GM23338 (cell line): ENCODE measurements at regions not wholly inside any gene's neighbourhood (a gene's known extent, or its start where the extent isn't known, plus 50 kb on each side); places are given as distances from the start of the nearest gene placed in this dataset.

Experiments used
- ATAC-seq: fragments of 200-7000 bp; cut with Tn5 transposase; 3 replicates; pipeline ENCODE4 v1.9.1; 2020
- DNase-seq: peaks from one replicate; pipeline ENCODE4 v3.0.0-alpha.2; 2015; ENCODE audit warnings: low spot score
- H2AFZ ChIP-seq: fragments of 200-600 bp; sonication (generic); 2 replicates; pipeline ENCODE4 v1.8.0; 2016; ENCODE audit warnings: antibody characterized with exemption, mild to moderate bottlenecking, moderate library complexity
- H3F3A ChIP-seq: fragments of 200-600 bp; sonication (generic); replicated peaks from 2 replicates; pipeline ENCODE4 v1.8.0; 2017; ENCODE audit warnings: antibody characterized with exemption, mixed run types, low read depth
- H3K27ac ChIP-seq: fragments of 200-600 bp; sonication (generic); 2 replicates; pipeline ENCODE4 v1.6.1; 2016; ENCODE audit warnings: low read depth
- H3K27me3 ChIP-seq: fragments of 200-600 bp; sonication (generic); 2 replicates; pipeline ENCODE4 v1.8.0; 2016; ENCODE audit warnings: mild to moderate bottlenecking, mixed run types, moderate library complexity; ENCODE audit not compliant: insufficient read depth
- H3K36me3 ChIP-seq: fragments of 200-600 bp; sonication (generic); 2 replicates; pipeline ENCODE4 v1.8.0; 2016; ENCODE audit warnings: mild to moderate bottlenecking; ENCODE audit not compliant: insufficient read depth
- H3K4me1 ChIP-seq: fragments of 200-600 bp; sonication (generic); 2 replicates; pipeline ENCODE4 v1.8.0; 2016; ENCODE audit warnings: mild to moderate bottlenecking, moderate library complexity; ENCODE audit not compliant: insufficient read depth
- H3K4me2 ChIP-seq: fragments of 200-600 bp; sonication (generic); 2 replicates; pipeline ENCODE4 v1.7.1; 2017; ENCODE audit warnings: mixed run types
- H3K4me3 ChIP-seq: fragments of 200-600 bp; sonication (generic); 2 replicates; pipeline ENCODE4 v1.6.1; 2016; ENCODE audit warnings: mixed run types
- H3K79me2 ChIP-seq: fragments of 200-600 bp; sonication (generic); replicated peaks from 2 replicates; pipeline ENCODE4 v1.8.0; 2017; ENCODE audit warnings: mild to moderate bottlenecking; ENCODE audit not compliant: insufficient read depth
- H3K9me2 ChIP-seq: fragments of 200-600 bp; sonication (generic); 2 replicates; pipeline ENCODE4 v1.8.0; 2017; ENCODE audit not compliant: insufficient read depth
- H4K20me1 ChIP-seq: fragments of 200-600 bp; sonication (generic); replicated peaks from 2 replicates; pipeline ENCODE4 v1.8.0; 2017; ENCODE audit warnings: mild to moderate bottlenecking; ENCODE audit not compliant: insufficient read depth
- H3K27ac Mint-ChIP-seq: 2 replicates; pipeline ENCODE4 v1.8.0; 2020; ENCODE audit warnings: inconsistent platforms, mild to moderate bottlenecking, moderate library complexity, mixed read lengths
- H3K27me3 Mint-ChIP-seq: 3 replicates; pipeline ENCODE4 v1.8.0; 2022; ENCODE audit warnings: low read depth, mild to moderate bottlenecking, moderate library complexity, mixed read lengths, inconsistent platforms; ENCODE audit not compliant: insufficient read depth, poor library complexity
- H3K36me3 Mint-ChIP-seq: 3 replicates; pipeline ENCODE4 v1.8.0; 2021; ENCODE audit warnings: low read depth, mild to moderate bottlenecking, inconsistent platforms, moderate library complexity, mixed read lengths
- H3K4me1 Mint-ChIP-seq: 3 replicates; pipeline ENCODE4 v1.8.0; 2020; ENCODE audit warnings: mild to moderate bottlenecking, inconsistent platforms, mixed read lengths
- H3K4me3 Mint-ChIP-seq: 3 replicates; pipeline ENCODE4 v1.8.0; 2021; ENCODE audit warnings: moderate library complexity, mild to moderate bottlenecking, inconsistent platforms, mixed read lengths
- H3K9me3 Mint-ChIP-seq: 3 replicates; pipeline ENCODE4 v1.8.0; 2020; ENCODE audit warnings: moderate library complexity, mild to moderate bottlenecking, inconsistent platforms, mixed read lengths
- CREB1 ChIP-seq: fragments of 250-450 bp; sonication (Bioruptor Pico); IDR thresholded peaks from 2 replicates; pipeline ENCODE4 v1.5.0; 2020; ENCODE audit warnings: low read depth, mild to moderate bottlenecking, moderate library complexity
- ETS1 ChIP-seq: IDR thresholded peaks from 2 replicates; pipeline ENCODE4 v1.6.1; 2016; ENCODE audit warnings: antibody characterized with exemption
- EZH2 ChIP-seq: fragments of 200-600 bp; sonication (generic); IDR thresholded peaks from one replicate; pipeline ENCODE4 v1.8.0; 2017; ENCODE audit warnings: antibody characterized with exemption, mild to moderate bottlenecking, low read depth; ENCODE audit not compliant: unreplicated experiment
- EZH2phosphoT487 ChIP-seq: fragments of 200-600 bp; sonication (generic); IDR thresholded peaks from one replicate; pipeline ENCODE4 v1.8.1; 2018; ENCODE audit warnings: antibody characterized with exemption; ENCODE audit not compliant: unreplicated experiment
- JUNB ChIP-seq: IDR thresholded peaks from one replicate; pipeline ENCODE4 v1.6.1; 2016; ENCODE audit warnings: antibody characterized with exemption; ENCODE audit not compliant: unreplicated experiment
- NANOG ChIP-seq: IDR thresholded peaks from 2 replicates; pipeline ENCODE4 v1.6.1; 2016; ENCODE audit warnings: antibody characterized with exemption, borderline replicate concordance
- POLR2AphosphoS5 ChIP-seq: IDR thresholded peaks from 2 replicates; pipeline ENCODE4 v1.6.1; 2016; ENCODE audit warnings: antibody characterized with exemption, low read depth
- STAT1 ChIP-seq: IDR thresholded peaks from one replicate; pipeline ENCODE4 v1.6.1; 2016; ENCODE audit warnings: antibody characterized with exemption; ENCODE audit not compliant: unreplicated experiment
- ZNF114 ChIP-seq: fragments of 250-450 bp; sonication (Bioruptor Pico); IDR thresholded peaks from 2 replicates; pipeline ENCODE4 v1.5.0; 2020; ENCODE audit warnings: mild to moderate bottlenecking, moderate library complexity
- ZNF331 ChIP-seq: fragments of 250-450 bp; sonication (Bioruptor Pico); IDR thresholded peaks from 2 replicates; pipeline ENCODE4 v1.5.0; 2020; ENCODE audit warnings: low read depth, mild to moderate bottlenecking, moderate library complexity
- ZNF462 ChIP-seq: fragments of 250-450 bp; sonication (Bioruptor Pico); IDR thresholded peaks from 2 replicates; pipeline ENCODE4 v1.5.0; 2020; ENCODE audit warnings: mild to moderate bottlenecking, moderate library complexity
- TF ChIP-seq, protein P1 (sequence below): IDR thresholded peaks from one replicate; pipeline ENCODE4 v1.6.1; 2018; ENCODE audit warnings: antibody characterized with exemption; ENCODE audit not compliant: unreplicated experiment
- TF ChIP-seq, protein P2 (sequence below), 2 experiments: fragments of 200-600 bp in 1 of 2; sonication (generic) in 1 of 2; conservative IDR thresholded peaks; 2 replicates each; pipeline versions ENCODE4 v1.5.1 to v1.6.1; 2016 to 2017; ENCODE audit warnings: antibody characterized with exemption in 2 of 2, low read depth in 2 of 2, mild to moderate bottlenecking in 2 of 2, moderate library complexity in 1 of 2

- H3K36me3 Mint-ChIP-seq: peaks cover 9% of the 10 kb centered on the region; the same call in 2 of the 3 replicates
- ATAC-seq (no peak), DNase-seq (no peak)
- H3K9me2 ChIP-seq: no peaks in the 10 kb centered on the region
- no peaks in the 10 kb centered on the region for H3K36me3 ChIP-seq
- H3K9me3 Mint-ChIP-seq: peaks cover 7% of the 10 kb centered on the region
- no peaks in the 10 kb centered on the region for H3K4me1 ChIP-seq
- H3K4me3 Mint-ChIP-seq: no peak overlapping the region
- H3K27me3 ChIP-seq: no peaks in the 10 kb centered on the region
- H3K27ac Mint-ChIP-seq: no peak overlapping the region
- H2AFZ ChIP-seq: no peak overlapping the region
- no peaks in the 10 kb centered on the region for H3K4me1 Mint-ChIP-seq
- no peaks in the 10 kb centered on the region for H3F3A ChIP-seq
- H3K27ac ChIP-seq: no peak overlapping the region
- no peaks in the 10 kb centered on the region for H3K79me2 ChIP-seq
- no peak overlapping the region for H3K4me2 ChIP-seq
- TF ChIP-seq POLR2AphosphoS5 (no peak), JUNB (no peak), ZNF114 (no peak), ZNF462 (CRISPR knock-in tag) (no peak), EZH2phosphoT487 (no peak), CREB1 (CRISPR knock-in tag) (no peak), NANOG (no peak), ZNF331 (CRISPR knock-in tag) (no peak), EZH2 (no peak), STAT1 (no peak), ETS1 (no peak)
- TF ChIP-seq, protein P1, sequence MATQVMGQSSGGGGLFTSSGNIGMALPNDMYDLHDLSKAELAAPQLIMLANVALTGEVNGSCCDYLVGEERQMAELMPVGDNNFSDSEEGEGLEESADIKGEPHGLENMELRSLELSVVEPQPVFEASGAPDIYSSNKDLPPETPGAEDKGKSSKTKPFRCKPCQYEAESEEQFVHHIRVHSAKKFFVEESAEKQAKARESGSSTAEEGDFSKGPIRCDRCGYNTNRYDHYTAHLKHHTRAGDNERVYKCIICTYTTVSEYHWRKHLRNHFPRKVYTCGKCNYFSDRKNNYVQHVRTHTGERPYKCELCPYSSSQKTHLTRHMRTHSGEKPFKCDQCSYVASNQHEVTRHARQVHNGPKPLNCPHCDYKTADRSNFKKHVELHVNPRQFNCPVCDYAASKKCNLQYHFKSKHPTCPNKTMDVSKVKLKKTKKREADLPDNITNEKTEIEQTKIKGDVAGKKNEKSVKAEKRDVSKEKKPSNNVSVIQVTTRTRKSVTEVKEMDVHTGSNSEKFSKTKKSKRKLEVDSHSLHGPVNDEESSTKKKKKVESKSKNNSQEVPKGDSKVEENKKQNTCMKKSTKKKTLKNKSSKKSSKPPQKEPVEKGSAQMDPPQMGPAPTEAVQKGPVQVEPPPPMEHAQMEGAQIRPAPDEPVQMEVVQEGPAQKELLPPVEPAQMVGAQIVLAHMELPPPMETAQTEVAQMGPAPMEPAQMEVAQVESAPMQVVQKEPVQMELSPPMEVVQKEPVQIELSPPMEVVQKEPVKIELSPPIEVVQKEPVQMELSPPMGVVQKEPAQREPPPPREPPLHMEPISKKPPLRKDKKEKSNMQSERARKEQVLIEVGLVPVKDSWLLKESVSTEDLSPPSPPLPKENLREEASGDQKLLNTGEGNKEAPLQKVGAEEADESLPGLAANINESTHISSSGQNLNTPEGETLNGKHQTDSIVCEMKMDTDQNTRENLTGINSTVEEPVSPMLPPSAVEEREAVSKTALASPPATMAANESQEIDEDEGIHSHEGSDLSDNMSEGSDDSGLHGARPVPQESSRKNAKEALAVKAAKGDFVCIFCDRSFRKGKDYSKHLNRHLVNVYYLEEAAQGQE: no peak
- TF ChIP-seq, protein P2, sequence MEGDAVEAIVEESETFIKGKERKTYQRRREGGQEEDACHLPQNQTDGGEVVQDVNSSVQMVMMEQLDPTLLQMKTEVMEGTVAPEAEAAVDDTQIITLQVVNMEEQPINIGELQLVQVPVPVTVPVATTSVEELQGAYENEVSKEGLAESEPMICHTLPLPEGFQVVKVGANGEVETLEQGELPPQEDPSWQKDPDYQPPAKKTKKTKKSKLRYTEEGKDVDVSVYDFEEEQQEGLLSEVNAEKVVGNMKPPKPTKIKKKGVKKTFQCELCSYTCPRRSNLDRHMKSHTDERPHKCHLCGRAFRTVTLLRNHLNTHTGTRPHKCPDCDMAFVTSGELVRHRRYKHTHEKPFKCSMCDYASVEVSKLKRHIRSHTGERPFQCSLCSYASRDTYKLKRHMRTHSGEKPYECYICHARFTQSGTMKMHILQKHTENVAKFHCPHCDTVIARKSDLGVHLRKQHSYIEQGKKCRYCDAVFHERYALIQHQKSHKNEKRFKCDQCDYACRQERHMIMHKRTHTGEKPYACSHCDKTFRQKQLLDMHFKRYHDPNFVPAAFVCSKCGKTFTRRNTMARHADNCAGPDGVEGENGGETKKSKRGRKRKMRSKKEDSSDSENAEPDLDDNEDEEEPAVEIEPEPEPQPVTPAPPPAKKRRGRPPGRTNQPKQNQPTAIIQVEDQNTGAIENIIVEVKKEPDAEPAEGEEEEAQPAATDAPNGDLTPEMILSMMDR (conservative IDR thresholded peaks at IDR 0.05; ENCODE audit: low read depth in 2 of 2): no peak
- no peaks in the 10 kb centered on the region for H4K20me1 ChIP-seq
- no peak overlapping the region for H3K4me3 ChIP-seq
- H3K27me3 Mint-ChIP-seq: peaks cover 2% of the 10 kb centered on the region
Observed at GRCh38 chr6:9437836-9438235, 977.0 kb downstream of the TFAP2A start.
